ENCODE measurements at regions not wholly inside any gene's neighbourhood (a gene's known extent, or its start where the extent isn't known, plus 50 kb on each side); places are given as distances from the start of the nearest gene placed in this dataset.

- no peak overlapping the region for H2AFZ ChIP-seq
- no peak overlapping the region for H3K27ac ChIP-seq (ENCODE audit: low read depth)
- peaks cover 39% of the 10 kb centered on the region for H3K9me3 Mint-ChIP-seq
These were observed 66.7 kb upstream of the PDZD8 start for GRCh38 chr10:117441812-117442443.

GRCh38 chr10:117441361-117441760 lies 66.1 kb upstream of the PDZD8 start:
- no peaks in the 10 kb centered on the region; the same call in 1 of the 2 replicates for H3K36me3 ChIP-seq (ENCODE audit: insufficient read depth)
- no peaks in the 10 kb centered on the region for H3K4me1 ChIP-seq (ENCODE audit: insufficient read depth)
- Mint-ChIP-seq H3K27me3 (ENCODE audit: insufficient read depth, low read depth, poor library complexity) (peaks cover 14% of the 10 kb centered on the region), H3K36me3 (ENCODE audit: low read depth) (peaks cover 27% of the 10 kb centered on the region), H3K27ac (no peak overlapping the region), H3K9me3 (peaks cover 33% of the 10 kb centered on the region), H3K4me1 (peaks cover 3% of the 10 kb centered on the region; the same call in 1 of the 3 replicates), H3K4me3 (no peak overlapping the region)
- no peaks in the 10 kb centered on the region for H3K79me2 ChIP-seq (replicated peaks; ENCODE audit: insufficient read depth)
- H2AFZ ChIP-seq = no peak overlapping the region
- DNase-seq (ENCODE audit: low spot score) = no peak
- H3K4me2 ChIP-seq = no peak overlapping the region
- H3K9me2 ChIP-seq (ENCODE audit: insufficient read depth) = 0 out of 2 replicates have a peak, but pooled peaks cover 6% of the 10 kb centered on the region
- H4K20me1 ChIP-seq (replicated peaks; ENCODE audit: insufficient read depth) = no peaks in the 10 kb centered on the region
- H3F3A ChIP-seq (replicated peaks; ENCODE audit: low read depth) = no peaks in the 10 kb centered on the region
- no peak overlapping the region for H3K27ac ChIP-seq (ENCODE audit: low read depth)
- H3K4me3 ChIP-seq = no peak overlapping the region
- no peak for ATAC-seq
- H3K27me3 ChIP-seq (ENCODE audit: insufficient read depth) = no peaks in the 10 kb centered on the region
- TF ChIP-seq JUNB (IDR thresholded peaks at IDR 0.05; ENCODE audit: unreplicated experiment) = no peak
- TF ChIP-seq POLR2AphosphoS5 (IDR thresholded peaks at IDR 0.05; ENCODE audit: low read depth) = no peak
- TF ChIP-seq CTCF (conservative IDR thresholded peaks at IDR 0.05; ENCODE audit: low read depth in 2 of 2) = no peak
- TF ChIP-seq ZNF331 (CRISPR knock-in tag; IDR thresholded peaks at IDR 0.05; ENCODE audit: low read depth) = no peak
- no peak for TF ChIP-seq EZH2 (IDR thresholded peaks at IDR 0.05; ENCODE audit: low read depth, unreplicated experiment)
- TF ChIP-seq EZH2phosphoT487 (IDR thresholded peaks at IDR 0.05; ENCODE audit: unreplicated experiment) = no peak
- no peak for TF ChIP-seq REST (IDR thresholded peaks at IDR 0.05; ENCODE audit: unreplicated experiment)
- TF ChIP-seq NANOG (IDR thresholded peaks at IDR 0.05; ENCODE audit: borderline replicate concordance) = no peak
- no peak for TF ChIP-seq CREB1 (CRISPR knock-in tag; IDR thresholded peaks at IDR 0.05; ENCODE audit: low read depth)

More at GRCh38 chr10:117441812-117442443, 66.7 kb upstream of the PDZD8 start:
- Histone ChIP-seq H3K4me3 (no peak overlapping the region), H3K4me1 (ENCODE audit: insufficient read depth) (no peaks in the 10 kb centered on the region), H3F3A (replicated peaks; ENCODE audit: low read depth) (no peaks in the 10 kb centered on the region), H3K27me3 (ENCODE audit: insufficient read depth) (no peaks in the 10 kb centered on the region), H3K4me2 (no peak overlapping the region), H3K9me2 (ENCODE audit: insufficient read depth) (0 out of 2 replicates have a peak, but pooled peaks cover 6% of the 10 kb centered on the region), H3K36me3 (ENCODE audit: insufficient read depth) (no peaks in the 10 kb centered on the region; the same call in 1 of the 2 replicates), H4K20me1 (replicated peaks; ENCODE audit: insufficient read depth) (no peaks in the 10 kb centered on the region), H3K79me2 (replicated peaks; ENCODE audit: insufficient read depth) (no peaks in the 10 kb centered on the region)
- ATAC-seq (no peak), DNase-seq (ENCODE audit: low spot score) (no peak)
- TF ChIP-seq JUNB (IDR thresholded peaks at IDR 0.05; ENCODE audit: unreplicated experiment) (no peak), EZH2phosphoT487 (IDR thresholded peaks at IDR 0.05; ENCODE audit: unreplicated experiment) (no peak), REST (IDR thresholded peaks at IDR 0.05; ENCODE audit: unreplicated experiment) (no peak)
- Mint-ChIP-seq H3K36me3 (ENCODE audit: low read depth) (peaks cover 30% of the 10 kb centered on the region), H3K27me3 (ENCODE audit: insufficient read depth, low read depth, poor library complexity) (peaks cover 14% of the 10 kb centered on the region), H3K4me3 (no peak overlapping the region), H3K27ac (no peak overlapping the region), H3K4me1 (peaks cover 3% of the 10 kb centered on the region; the same call in 1 of the 3 replicates)
